ENCODE measurements at regions not wholly inside any gene's neighbourhood (a gene's known extent, or its start where the extent isn't known, plus 50 kb on each side); places are given as distances from the start of the nearest gene placed in this dataset.
"Not testable (repeated sequence)": the region's sequence is repeated elsewhere in the genome, so short reads cannot be mapped to it uniquely, and the experiment has no call there.

DNA sequence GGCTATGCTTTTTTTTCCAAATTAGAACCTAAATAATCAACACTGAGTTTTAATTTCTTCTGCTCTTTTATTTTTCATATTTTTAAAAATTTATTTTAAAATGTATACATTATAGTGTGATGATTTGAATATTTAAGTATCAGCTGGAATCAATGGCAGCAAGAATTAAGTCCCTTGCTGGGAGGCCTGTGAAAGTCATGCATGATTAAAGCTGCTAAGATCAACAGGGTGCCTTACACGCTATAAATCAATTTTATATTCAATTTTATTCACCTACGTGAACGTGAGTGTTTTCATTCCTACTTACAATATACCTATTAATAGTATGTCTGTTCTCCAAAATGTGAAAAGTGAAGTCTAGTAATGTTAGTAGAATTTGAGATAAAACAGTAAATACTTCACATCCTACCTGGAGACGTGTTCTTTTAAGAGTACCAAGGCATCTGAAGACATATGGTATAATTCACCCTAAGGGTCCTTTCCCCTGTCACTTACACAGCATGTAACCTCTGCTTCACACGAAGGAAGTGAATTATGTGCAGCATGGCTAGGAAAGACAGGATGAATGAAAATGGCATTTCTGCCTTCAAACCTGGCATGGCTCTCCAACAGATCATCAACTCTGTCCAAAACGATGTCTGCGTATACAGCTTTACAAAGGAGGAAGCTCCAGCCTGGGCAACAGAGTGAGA, 640.4 kb upstream of the ROBO1 start:
- peak; percentile 72 for DNase-seq

DNA sequence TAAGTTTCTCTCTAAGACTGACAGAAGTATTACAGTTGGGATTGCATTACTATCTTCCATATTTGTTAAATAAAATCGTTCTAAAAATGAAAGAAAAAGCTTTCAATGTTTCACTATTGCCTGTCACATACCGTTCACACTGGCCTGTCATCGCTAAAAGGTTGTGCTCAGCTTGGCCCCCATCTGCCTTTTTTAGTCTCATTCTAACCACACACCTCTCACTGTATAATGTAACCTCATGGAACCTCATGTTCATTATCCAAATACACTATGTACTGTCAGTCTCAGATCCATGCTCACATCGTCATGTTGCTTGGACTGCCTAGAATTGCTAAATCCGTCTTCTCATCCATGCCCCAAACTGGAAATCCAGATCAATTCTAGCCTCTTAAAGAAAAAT, 637.8 kb upstream of the ROBO1 start:
- DNase-seq, result no peak

DNA sequence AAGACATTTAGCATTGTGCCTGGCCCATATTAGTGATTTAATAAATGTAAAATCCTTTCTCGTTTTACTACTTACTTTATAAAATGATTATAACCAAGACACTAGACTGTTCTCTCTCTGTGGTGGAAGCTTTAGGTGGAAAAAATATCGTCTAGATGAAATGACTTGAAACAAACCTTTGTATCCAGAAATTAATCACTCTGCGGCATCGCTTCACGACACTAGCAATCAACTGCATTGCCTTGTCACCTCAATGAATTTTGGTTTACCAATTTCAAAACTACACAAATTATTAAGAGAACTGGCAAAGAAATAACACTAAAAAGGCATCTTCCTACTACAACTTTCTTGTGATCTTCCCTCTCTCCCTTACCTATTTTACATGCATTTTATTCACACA, 627.2 kb upstream of the ROBO1 start:
- no peak for DNase-seq

DNA sequence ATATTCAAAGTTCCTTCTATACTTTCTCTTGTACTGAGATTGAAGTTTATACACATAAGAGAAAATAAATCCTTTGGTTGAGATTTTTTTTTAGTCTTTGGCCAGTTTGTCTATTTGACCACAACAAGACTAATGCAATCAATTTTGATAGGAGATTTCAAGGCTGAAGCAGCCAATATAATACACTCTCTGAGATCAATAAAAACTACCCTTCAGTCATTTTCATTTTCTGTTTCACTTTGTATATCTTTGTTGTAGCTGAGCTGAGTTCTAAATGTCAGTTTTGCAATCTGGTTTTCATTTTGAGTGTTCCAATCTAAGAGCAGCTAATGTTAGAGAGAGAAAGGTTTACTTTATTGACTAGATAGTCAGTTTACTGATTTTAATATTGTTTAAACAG, 623.8 kb upstream of the ROBO1 start:
- DNase-seq, result no peak

DNA sequence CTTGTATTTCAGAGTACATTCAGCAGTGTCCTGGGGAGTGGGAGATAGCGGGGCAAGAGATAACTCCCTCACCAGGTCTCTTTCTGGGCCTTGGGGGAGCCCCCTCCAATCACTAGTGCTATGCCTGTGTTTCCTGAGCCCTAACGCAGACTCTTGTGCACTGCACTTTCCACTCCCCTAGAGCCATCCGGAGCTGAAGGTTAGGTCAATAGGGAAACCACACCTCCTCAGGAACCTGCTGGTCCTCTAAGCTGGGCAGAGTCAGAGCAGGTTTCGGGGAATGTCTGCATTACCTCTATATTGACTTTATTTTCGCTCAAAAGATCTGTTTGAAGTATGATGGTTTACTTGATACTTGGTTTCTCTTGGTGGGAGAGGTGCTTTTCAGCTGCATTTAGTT, 617.0 kb upstream of the ROBO1 start:
- no peak for DNase-seq

DNA sequence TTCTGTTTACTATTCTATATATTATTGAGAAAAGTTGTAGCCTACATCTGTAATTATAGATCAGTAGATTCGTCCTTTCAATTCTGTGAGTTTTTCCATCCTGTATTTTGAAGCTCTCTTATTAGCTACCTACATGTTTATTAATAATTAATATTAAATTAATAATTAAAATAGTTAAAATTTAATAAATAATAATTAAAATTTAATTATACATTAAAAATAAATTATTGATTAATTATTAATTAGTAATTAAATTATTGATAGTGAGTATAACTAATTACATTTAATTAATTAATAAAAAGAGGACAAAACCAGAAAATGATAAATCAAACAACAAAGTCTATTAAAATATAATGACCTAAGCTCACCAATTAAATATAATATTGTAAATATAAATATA, 606.6 kb upstream of the ROBO1 start:
- no peak for DNase-seq

DNA sequence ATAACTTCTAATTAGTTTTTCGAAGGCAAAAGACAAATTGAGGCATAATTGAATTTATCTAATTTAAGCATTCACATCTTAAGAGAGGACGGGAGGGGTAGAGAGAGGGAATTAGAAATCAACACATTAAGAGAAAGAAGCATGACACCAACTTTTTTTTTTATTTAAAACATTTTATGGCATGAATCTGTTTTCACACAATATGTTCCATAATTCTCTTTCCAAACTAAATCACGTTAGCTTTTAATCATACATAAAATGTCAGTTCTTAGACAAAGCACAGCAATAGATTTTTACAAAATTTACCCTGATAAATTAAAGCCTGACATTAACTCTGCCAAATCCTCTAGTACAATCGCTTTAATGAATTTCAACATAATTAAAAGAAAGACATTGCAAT, 600.8 kb upstream of the ROBO1 start:
- no peak for DNase-seq

DNA sequence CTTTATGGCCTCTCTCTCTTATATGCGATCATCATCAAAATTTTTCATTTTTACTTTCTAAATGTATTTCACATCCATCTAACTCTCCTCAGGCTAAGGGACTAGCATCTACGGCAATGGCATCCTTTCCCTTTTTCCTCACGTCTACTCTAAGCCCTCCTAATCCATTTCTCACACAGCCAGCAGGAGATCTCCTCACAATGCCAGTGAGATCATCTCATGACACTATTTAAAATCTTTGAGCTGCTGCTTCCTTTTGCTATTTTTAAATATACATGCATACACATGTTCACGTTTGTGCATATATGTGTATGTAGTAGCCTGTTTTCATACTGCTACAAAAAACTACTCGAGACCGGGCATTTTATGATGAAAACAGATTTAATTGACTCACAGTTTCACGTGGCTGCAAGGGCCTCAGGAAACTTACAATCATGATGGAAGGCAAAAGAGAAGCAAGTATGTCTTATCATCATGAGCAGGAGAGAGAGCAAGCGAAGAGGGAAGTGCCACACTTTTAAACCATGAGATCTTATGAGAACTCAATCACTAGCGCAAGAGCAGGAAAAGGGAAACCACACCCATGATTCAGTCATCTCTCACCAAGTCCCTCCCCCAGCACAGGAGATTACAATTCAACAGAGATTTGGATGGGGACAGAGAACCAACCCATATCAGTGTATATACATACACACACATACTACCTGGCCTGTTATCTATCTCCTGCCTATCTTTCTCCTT, 599.2 kb upstream of the ROBO1 start:
- DNase-seq, result no peak

DNA sequence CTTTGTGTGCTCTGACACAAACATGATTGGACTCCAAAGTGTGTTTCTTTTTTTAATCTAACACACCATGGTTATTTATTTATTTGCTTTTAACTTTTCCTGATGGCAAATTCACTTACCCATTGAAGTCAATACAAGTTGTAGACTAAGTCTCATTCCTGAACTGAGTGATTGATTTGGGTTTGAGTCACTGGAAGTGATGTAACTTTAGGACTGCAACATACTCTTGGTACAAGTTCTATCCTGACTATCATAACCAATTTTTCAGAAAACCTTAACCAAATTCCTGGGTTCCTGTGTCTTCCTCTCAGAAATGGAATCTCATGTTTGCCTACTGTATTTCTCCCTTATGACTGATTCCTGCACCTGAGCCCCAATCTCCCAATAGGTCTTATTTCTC, 590.0 kb upstream of the ROBO1 start:
- DNase-seq, result no peak

DNA sequence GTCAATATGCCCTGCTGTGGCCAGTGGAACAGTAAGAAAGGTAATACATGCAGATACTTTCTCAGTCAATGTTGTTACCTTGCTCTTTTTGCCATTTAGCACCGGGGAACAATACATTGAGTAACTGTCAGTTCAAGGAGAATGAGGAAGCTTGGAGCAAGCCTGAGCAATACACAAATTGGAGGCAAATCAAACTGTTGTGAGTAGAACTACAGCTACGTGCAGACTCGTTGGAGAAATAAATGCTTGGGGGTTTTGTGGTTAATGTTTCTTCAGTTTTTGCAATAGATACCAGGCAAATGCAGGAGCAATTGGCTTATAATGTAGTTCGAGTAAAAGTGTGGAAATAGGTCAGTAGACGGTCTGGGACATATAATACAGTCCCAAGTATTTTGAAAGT, 587.3 kb upstream of the ROBO1 start:
- DNase-seq, result no peak

DNA sequence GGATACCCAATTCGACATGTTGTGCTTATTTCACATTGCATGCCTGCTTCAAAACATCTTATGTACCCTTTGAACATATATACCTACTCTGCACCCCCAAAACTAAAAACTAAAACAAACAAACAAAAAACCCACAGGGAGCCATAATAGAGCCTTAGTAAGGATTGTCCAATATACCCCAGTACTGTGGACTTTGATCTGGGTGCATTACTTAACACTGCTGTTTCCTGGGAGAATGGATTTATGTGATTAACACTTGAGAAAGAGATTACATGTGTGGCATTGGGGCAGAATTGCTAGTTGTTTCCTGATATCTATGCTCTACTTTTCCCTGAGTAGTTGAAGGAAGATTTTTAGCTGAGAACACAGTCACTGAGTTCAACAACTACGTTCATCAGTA, 583.4 kb upstream of the ROBO1 start:
- DNase-seq, result no peak

DNA sequence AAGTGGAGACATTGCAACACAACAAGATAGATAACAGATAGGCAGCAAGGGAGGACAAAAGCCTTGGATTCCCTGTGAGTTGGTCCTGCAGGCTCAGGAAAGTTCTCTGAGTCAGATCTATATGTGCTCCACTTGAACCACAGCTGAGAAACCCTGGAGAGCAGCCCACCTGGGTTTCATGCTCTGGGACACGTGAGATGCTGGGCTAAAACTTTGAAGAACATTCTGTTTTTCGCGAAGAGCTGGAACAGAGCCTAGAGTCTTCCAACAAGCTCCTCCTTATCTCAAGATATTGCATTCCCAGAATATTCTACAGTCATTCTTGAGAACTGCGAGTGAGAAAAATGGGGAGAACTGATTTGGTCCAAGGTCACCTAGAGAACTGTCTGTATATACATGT, 583.0 kb upstream of the ROBO1 start:
- DNase-seq, result no peak

DNA sequence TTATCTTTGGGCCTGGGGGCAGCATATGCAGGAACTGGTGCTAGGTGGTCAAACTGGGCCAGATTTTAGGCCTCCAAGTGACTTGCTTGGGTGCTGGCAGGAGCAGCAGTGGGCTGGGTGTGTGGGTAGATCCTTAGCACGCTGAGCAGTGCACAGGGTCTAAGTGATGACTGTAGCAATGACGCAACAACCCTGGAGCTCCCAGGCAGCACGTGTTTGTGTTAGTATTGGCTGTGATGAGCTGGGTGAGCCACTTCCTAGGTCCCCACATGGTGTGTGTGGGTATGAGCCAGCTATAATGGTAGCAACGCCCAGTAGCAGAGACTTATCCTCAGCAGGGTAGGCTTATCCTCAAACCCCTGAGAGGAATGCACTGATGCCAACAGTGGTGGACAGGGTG, 570.6 kb upstream of the ROBO1 start:
- no peak for DNase-seq

DNA sequence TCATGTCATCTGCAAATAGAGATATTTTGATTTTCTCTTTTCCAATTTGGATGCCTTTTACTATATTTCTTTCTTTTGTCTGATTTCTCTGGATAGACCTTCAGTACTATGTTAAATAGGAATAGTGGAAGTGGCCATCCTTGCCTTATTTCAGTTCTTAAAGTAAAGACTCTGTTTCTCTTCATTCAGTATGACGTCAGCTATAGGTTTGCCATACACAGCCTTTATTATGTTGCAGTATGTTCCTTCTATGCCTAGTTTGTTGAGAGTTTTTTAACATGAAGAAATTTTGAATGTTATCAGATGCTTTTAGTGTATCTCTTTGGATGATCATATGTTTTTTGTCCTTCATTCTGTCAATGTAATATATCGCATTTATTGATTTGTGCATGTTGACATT, 566.7 kb upstream of the ROBO1 start:
- no peak for DNase-seq

DNA sequence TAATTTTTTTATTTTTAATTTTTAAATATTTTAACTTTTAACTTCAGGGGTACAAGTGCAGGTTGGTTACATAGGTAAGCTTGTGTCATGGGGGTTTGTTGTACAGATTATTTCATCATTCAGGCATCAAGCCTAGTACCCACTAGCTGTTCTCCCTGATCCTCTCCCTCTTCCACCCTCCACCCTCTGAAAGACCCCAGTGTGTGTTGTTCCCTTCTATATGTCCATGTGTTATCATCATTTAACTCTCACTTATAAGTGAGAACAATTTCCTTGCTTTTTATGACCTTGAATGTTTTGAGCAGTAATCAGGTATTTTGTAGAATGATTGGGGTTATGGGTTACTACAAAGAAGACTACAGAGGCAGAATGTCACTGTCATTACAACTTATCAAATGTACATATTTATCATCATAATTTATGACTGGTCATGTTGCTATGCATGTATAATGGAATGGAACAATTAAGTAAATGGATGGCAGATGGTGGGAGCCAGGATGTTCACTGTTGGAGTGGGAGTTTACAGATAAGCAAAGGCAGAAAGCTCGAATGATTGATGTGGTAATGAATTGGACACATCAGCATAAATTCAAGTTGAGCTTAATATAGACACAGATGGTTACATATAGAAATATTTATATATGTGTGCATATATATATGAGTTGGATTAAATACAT, 563.8 kb upstream of the ROBO1 start:
- DNase-seq, result peak; percentile 81

DNA sequence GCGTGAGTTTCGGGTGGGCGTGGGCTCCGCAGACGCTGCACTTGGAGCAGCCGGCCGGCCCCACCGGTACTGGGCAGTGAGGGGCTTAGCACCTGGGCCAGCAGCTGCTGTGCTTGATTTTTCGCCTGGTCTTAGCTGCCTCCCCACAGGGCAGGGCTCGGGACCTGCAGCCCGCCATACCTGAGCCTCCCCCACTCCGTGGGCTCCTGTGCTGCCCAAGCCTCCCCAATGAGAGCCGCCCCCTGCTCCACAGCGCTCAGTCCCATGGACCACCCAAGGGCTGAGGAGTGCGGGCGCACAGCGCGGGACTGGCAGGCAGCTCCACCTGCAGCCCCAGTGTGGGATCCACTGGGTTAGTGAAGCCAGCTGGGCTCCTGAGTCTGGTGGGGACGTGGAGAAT, 546.7 kb upstream of the ROBO1 start:
- not testable (repeated sequence) for DNase-seq

DNA sequence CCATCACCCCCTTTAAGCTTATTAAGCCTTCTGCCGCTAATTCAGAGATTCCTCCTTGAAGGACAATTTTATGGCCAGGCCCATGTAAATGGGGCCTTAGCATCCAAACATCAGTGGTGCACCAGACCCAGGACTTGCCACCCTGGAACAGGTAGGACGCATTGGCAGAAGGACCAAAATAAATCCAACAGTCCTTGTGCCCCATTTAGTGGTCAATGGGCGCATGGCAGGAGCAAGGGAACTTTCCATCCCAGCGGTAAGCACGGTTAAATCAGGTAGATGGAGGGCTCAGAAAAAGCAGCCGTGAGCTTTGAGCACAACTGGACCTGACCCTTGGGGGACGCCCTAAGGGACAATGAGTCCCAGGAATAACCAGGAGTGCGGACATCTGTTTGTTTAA, 540.8 kb upstream of the ROBO1 start:
- DNase-seq, result no peak

DNA sequence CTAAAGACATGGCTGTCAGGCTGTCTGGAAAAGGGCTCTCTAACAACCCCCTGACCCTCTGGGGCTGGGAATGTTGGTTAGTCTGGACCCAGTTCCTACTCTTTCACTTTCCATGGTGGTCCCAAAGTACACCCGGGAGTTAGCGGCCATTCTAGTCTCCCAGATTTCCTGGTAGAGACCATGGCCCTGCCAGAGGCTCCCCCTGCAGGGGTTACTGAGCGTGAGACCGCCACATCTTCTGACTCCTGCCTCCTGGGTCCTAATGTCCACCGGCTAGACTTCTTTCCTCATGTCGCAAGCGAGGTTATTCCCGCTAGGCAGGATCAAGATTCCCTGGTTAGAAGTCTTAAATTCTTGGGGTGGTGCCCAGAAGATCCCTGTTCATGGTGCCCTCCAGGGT, 540.0 kb upstream of the ROBO1 start:
- no peak for DNase-seq

DNA sequence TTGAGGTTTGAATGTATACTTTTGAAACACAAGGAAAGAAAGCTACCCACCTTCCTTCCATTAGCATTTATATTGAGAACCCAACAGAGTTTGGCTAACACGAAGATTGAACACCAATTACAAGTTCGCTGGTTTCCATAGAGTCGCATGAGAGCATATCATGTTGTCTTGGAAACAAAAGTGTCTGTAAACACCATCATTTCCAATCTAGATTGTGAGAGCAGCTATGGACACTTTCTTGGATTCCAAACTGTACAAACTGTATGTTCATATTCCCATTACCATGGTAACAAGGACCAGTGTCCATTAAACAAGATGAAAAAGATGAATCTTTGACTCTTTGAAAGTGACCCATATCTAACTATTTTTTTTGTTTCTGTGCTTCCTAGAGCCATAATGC, 529.9 kb upstream of the ROBO1 start:
- DNase-seq, result no peak

DNA sequence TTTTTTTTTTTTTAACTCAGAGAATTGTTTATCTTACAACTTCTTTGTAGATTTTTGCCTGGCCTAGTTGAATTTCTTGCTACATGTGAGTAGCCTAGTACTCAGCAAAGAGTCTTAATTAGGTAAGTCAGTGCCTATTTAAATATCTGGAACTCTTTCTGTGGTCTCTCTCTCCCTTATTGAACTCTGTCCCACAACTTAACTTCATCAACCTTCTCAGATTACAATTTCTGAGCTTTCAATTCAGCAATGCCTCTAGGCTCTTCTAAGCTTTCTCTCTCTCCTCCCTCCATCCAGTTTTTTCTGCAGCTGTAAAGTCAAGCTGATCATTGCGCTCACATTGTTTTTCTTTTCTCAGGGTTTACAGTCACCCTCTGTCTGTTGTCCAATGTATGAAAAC, 517.6 kb upstream of the ROBO1 start:
- peak; percentile 11 for DNase-seq

DNA sequence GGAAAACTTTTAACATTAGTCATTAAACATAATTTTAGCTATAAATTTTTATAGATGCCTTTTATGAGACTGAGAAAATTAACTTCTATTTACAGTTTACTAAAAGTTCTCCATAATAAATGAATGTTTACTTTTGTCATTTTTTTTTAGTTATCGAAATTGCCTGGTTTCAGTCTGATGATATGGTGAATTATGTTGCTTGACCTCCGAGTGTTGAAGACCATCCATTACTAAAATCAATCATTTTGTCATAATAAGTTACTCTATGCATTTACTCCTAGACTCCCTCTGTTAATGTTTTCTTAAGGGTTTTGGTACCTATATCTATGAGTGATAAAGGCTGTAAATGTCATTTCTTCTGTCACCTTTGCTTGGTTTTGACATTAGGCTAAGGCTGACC, 516.0 kb upstream of the ROBO1 start:
- DNase-seq, result peak; percentile 21

DNA sequence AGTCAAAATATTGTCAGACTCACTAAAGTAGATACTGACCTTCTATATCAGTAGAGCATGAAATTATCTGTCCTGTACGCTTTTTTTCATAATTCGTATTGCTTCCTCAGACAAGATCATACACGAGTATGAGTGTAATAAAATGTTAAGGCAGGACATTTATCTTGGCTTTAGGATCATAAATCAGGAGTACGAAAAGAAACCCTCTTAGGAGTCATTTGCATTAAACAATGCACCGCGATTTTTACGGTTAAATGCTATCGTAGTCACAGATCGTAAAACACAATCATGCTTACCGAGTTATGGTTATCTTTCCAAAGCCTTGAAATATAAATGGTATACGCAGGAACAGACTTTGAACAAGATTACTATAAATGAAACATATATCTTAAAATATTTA, 510.3 kb upstream of the ROBO1 start:
- DNase-seq, result no peak

DNA sequence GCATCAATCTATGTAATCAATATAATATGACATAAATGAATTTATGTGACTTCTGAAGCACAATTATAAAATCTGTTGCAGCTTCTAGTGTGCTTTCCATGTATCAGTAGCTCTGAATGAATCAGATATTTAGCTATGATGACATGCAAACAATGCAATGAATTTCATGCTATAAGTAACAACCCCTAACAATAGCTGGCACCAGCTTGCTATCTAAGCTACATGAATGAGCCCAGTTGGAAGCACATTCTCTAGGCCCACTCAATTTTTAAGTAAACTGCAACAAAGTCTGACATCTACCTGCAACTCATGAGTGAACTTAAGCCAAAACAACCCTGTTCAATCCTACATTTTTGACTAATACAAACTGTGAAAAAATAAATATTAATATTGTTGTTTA, 507.3 kb upstream of the ROBO1 start:
- DNase-seq, result peak; percentile 19

DNA sequence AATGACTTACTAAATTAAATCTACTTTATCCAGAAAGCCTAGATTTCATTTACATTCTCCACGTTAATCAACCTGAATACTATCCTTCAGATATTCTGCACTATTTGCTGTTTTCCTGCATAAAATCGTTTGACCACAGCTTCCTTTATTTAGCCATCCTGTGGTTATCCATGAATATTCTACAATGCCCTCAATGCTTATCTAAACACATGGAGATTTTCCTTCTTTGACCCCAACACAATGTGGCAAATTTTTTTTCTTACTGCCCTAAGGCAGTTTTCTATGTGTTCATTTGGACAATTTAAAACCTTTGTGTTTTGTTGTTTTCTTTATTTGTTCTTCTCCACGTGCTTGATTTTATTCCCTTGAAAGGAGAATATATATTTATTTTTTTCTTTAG, 495.5 kb upstream of the ROBO1 start:
- peak; percentile 40 for DNase-seq
